HL-60 (cell line): ENCODE measurements at regions not wholly inside any gene's neighbourhood (a gene's known extent, or its start where the extent isn't known, plus 50 kb on each side); places are given as distances from the start of the nearest gene placed in this dataset.

Source experiments
- CTCF ChIP-seq: IDR thresholded peaks from one replicate; pipeline ENCODE4 v1.5.1; 2011; ENCODE audit warnings: low read length, control low read depth, inconsistent platforms; ENCODE audit not compliant: insufficient read depth
- GABPA ChIP-seq: IDR thresholded peaks from 2 replicates; pipeline ENCODE4 v1.6.1; 2012; ENCODE audit warnings: low read depth
- POLR2AphosphoS5 ChIP-seq: IDR thresholded peaks from 2 replicates; pipeline ENCODE4 v1.6.1; 2012; ENCODE audit warnings: low read depth

GRCh38 chr3:81251096-81251495, 510.3 kb downstream of the GBE1 start:
- TF ChIP-seq CTCF: no peak
- TF ChIP-seq POLR2AphosphoS5: no peak
- TF ChIP-seq GABPA: no peak
